ENCODE measurements at regions not wholly inside any gene's neighbourhood (a gene's known extent, or its start where the extent isn't known, plus 50 kb on each side); places are given as distances from the start of the nearest gene placed in this dataset.

DNA sequence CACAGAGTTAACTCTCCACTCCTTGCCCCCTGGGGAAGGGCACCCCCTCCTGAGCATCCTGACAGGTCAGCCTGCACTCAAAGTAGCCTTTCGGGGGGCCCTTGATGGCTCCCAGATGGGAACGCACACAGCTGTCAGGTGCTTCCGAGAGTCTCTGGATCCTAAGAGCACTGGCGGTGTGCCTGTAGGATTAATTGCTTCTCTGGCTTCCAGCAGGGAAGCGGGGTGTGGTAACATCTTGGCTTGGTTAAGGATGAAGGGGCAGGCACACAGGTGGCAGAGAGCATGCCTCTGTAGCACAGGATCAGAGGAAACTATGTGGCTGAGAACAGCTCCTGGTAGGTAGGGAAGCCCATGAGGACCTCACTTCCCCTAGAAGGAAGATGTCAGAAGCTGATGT lies 199.8 kb downstream of the MIAT start:
- TF ChIP-seq, protein P1, sequence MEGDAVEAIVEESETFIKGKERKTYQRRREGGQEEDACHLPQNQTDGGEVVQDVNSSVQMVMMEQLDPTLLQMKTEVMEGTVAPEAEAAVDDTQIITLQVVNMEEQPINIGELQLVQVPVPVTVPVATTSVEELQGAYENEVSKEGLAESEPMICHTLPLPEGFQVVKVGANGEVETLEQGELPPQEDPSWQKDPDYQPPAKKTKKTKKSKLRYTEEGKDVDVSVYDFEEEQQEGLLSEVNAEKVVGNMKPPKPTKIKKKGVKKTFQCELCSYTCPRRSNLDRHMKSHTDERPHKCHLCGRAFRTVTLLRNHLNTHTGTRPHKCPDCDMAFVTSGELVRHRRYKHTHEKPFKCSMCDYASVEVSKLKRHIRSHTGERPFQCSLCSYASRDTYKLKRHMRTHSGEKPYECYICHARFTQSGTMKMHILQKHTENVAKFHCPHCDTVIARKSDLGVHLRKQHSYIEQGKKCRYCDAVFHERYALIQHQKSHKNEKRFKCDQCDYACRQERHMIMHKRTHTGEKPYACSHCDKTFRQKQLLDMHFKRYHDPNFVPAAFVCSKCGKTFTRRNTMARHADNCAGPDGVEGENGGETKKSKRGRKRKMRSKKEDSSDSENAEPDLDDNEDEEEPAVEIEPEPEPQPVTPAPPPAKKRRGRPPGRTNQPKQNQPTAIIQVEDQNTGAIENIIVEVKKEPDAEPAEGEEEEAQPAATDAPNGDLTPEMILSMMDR (IDR thresholded peaks at IDR 0.05; ENCODE audit: low read length): no peak
- TF ChIP-seq EZH2 (optimal IDR thresholded peaks at IDR 0.05; ENCODE audit: low read depth, low read length): no peak

All from MM.1S (cell line).